ENCODE measurements at regions not wholly inside any gene's neighbourhood (a gene's known extent, or its start where the extent isn't known, plus 50 kb on each side); places are given as distances from the start of the nearest gene placed in this dataset.

DNA sequence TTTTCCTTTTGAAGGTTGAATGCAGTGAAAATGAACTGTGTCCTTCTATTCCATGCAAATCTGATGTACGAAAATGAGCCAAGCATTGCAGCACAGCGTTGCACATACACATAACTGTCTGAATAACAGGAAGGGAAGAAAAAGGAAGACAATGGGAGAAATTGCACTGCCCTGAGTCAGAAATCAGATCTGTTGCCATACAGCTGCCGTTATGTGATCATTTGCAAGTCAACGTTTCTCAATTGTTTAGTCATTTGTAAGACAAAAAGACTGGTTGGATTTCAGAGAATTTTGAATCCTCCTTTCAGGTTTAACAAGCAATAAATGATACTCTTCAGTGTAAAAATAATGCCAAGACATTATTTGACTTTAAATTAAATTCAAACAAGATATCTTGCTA, 284.1 kb downstream of the DSEL start:
- no peak for TF ChIP-seq CTCF (IDR thresholded peaks at IDR 0.05; ENCODE audit: low read depth, low read length, missing control alignments)
- in situ Hi-C loops (cut with HindIII; ENCODE audit: low pct_ligation_motif_present, low sequenced_read_pairs) = no loop called here
- Histone ChIP-seq H3K27ac (peak overlapping the region; percentile 10), H3K4me3 (ENCODE audit: low read depth, low read length) (no peak overlapping the region), H3K36me3 (replicated peaks) (no peaks in the 10 kb centered on the region), H3K27me3 (replicated peaks) (no peaks in the 10 kb centered on the region)
- DNase-seq = peak; percentile 63

GRCh38 chr18:67222887-67223286, 293.6 kb downstream of the DSEL start:
- H3K4me3 ChIP-seq (ENCODE audit: low read depth, low read length) = no peak overlapping the region
- no peak for DNase-seq
- H3K27me3 ChIP-seq (replicated peaks) = no peaks in the 10 kb centered on the region
- H3K36me3 ChIP-seq (replicated peaks) = no peaks in the 10 kb centered on the region
- in situ Hi-C loops (cut with HindIII; ENCODE audit: low pct_ligation_motif_present, low sequenced_read_pairs) = no loop called here
- H3K27ac ChIP-seq = no peak overlapping the region
- no peak for TF ChIP-seq CTCF (IDR thresholded peaks at IDR 0.05; ENCODE audit: low read depth, low read length, missing control alignments)

GRCh38 chr18:67219821-67220220, 296.7 kb downstream of the DSEL start:
- Histone ChIP-seq H3K27me3 (replicated peaks) (no peaks in the 10 kb centered on the region), H3K4me3 (ENCODE audit: low read depth, low read length) (no peak overlapping the region), H3K36me3 (replicated peaks) (no peaks in the 10 kb centered on the region), H3K27ac (no peak overlapping the region)
- no peak for TF ChIP-seq CTCF (IDR thresholded peaks at IDR 0.05; ENCODE audit: low read depth, low read length, missing control alignments)
- no peak for DNase-seq
- in situ Hi-C loops (cut with HindIII; ENCODE audit: low pct_ligation_motif_present, low sequenced_read_pairs) = no loop called here

GRCh38 chr18:67218556-67218955, 298.0 kb downstream of the DSEL start:
- H3K27ac ChIP-seq = no peak overlapping the region
- no peaks in the 10 kb centered on the region for H3K27me3 ChIP-seq (replicated peaks)
- no peak overlapping the region for H3K4me3 ChIP-seq (ENCODE audit: low read depth, low read length)
- H3K36me3 ChIP-seq (replicated peaks) = no peaks in the 10 kb centered on the region
- no peak for DNase-seq
- no peak for TF ChIP-seq CTCF (IDR thresholded peaks at IDR 0.05; ENCODE audit: low read depth, low read length, missing control alignments)
- in situ Hi-C loops (cut with HindIII; ENCODE audit: low pct_ligation_motif_present, low sequenced_read_pairs) = no loop called here

GRCh38 chr18:67217551-67218166, 298.9 kb downstream of the DSEL start:
- DNase-seq = peak; percentile 65
- TF ChIP-seq CTCF (IDR thresholded peaks at IDR 0.05; ENCODE audit: low read depth, low read length, missing control alignments) = peak; percentile 64
- H3K4me3 ChIP-seq (ENCODE audit: low read depth, low read length) = no peak overlapping the region

DNA sequence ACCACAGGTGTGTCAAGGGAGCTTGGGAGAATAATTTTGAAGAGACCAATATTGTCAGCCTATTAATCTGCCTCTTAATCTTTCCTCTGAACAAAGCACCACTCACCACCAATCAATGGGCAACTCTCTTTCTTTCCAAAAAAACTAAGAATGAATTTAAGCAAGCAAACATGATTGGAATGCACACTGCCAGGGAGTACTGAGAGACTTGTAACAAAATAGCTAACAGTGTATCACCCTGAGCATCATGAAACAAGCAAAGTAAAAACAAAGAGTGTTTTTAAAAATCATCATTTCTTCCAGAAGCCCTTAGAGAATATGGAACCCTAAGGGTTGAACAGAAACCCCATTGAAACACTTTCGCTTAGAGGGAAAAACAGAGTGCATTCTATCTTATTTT, 299.7 kb downstream of the DSEL start:
- H3K36me3 ChIP-seq (replicated peaks) = no peaks in the 10 kb centered on the region
- H3K4me3 ChIP-seq (ENCODE audit: low read depth, low read length) = no peak overlapping the region
- H3K27ac ChIP-seq = no peak overlapping the region
- TF ChIP-seq CTCF (IDR thresholded peaks at IDR 0.05; ENCODE audit: low read depth, low read length, missing control alignments) = no peak
- in situ Hi-C loops (cut with HindIII; ENCODE audit: low pct_ligation_motif_present, low sequenced_read_pairs) = no loop called here
- H3K27me3 ChIP-seq (replicated peaks) = no peaks in the 10 kb centered on the region
- DNase-seq = no peak

More at GRCh38 chr18:67217551-67218166, 298.9 kb downstream of the DSEL start:
- in situ Hi-C loops (cut with HindIII; ENCODE audit: low pct_ligation_motif_present, low sequenced_read_pairs) = no loop called here
- Histone ChIP-seq H3K27ac (no peak overlapping the region), H3K36me3 (replicated peaks) (no peaks in the 10 kb centered on the region), H3K27me3 (replicated peaks) (no peaks in the 10 kb centered on the region)

Data from brain microvascular endothelial cell (primary cell).